IMR-90 (cell line): ENCODE measurements at regions not wholly inside any gene's neighbourhood (a gene's known extent, or its start where the extent isn't known, plus 50 kb on each side); places are given as distances from the start of the nearest gene placed in this dataset.

ENCODE experiments used
- CEBPB ChIP-seq: IDR thresholded peaks from 2 replicates; pipeline ENCODE4 v1.6.1; 2012; ENCODE audit warnings: low read depth, low read length, improper control_type of control experiment
- CHD1 ChIP-seq: IDR thresholded peaks from 2 replicates; pipeline ENCODE4 v1.6.1; 2012; ENCODE audit warnings: low read depth, low read length, improper control_type of control experiment
- FOS ChIP-seq: fragments of 150-350 bp; IDR thresholded peaks from 2 replicates; pipeline ENCODE4 v1.6.1; 2016; ENCODE audit warnings: low read depth, low read length
- MAFK ChIP-seq: IDR thresholded peaks from 2 replicates; pipeline ENCODE4 v1.6.1; 2012; ENCODE audit warnings: low read depth, low read length, improper control_type of control experiment
- POLR2A ChIP-seq: IDR thresholded peaks from 2 replicates; pipeline ENCODE4 v1.6.1; 2012; ENCODE audit warnings: mild to moderate bottlenecking, low read depth, low read length
- RAD21 ChIP-seq: IDR thresholded peaks from 2 replicates; pipeline ENCODE4 v1.6.1; 2012; ENCODE audit warnings: low read length, improper control_type of control experiment
- RCOR1 ChIP-seq: IDR thresholded peaks from 2 replicates; pipeline ENCODE4 v1.6.1; 2012; ENCODE audit warnings: mild to moderate bottlenecking, low read length, improper control_type of control experiment; ENCODE audit not compliant: insufficient replicate concordance
- SMC3 ChIP-seq: fragments of 150-350 bp; IDR thresholded peaks from 2 replicates; pipeline ENCODE4 v1.6.1; 2016; ENCODE audit warnings: low read depth, mild to moderate bottlenecking, antibody characterized with exemption, low read length, moderate library complexity
- TF ChIP-seq, protein P1 (sequence below): conservative IDR thresholded peaks from 2 replicates; pipeline ENCODE4 v1.5.1; 2012; ENCODE audit warnings: mild to moderate bottlenecking, low read depth, low read length, improper control_type of control experiment
- TF ChIP-seq, protein P2 (sequence below): fragments of 150-350 bp; IDR thresholded peaks from 2 replicates; pipeline ENCODE4 v1.6.1; 2017; ENCODE audit warnings: mild to moderate bottlenecking, antibody characterized with exemption, low read length, low read depth

GRCh38 chr12:127820846-127821245, 446.1 kb upstream of the TMEM132C start:
- TF ChIP-seq, protein P1, sequence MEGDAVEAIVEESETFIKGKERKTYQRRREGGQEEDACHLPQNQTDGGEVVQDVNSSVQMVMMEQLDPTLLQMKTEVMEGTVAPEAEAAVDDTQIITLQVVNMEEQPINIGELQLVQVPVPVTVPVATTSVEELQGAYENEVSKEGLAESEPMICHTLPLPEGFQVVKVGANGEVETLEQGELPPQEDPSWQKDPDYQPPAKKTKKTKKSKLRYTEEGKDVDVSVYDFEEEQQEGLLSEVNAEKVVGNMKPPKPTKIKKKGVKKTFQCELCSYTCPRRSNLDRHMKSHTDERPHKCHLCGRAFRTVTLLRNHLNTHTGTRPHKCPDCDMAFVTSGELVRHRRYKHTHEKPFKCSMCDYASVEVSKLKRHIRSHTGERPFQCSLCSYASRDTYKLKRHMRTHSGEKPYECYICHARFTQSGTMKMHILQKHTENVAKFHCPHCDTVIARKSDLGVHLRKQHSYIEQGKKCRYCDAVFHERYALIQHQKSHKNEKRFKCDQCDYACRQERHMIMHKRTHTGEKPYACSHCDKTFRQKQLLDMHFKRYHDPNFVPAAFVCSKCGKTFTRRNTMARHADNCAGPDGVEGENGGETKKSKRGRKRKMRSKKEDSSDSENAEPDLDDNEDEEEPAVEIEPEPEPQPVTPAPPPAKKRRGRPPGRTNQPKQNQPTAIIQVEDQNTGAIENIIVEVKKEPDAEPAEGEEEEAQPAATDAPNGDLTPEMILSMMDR: no peak
- TF ChIP-seq SMC3: no peak
- no peak for TF ChIP-seq POLR2A
- TF ChIP-seq FOS: no peak
- no peak for TF ChIP-seq RAD21
- no peak for TF ChIP-seq CHD1
- TF ChIP-seq MAFK: no peak
- TF ChIP-seq CEBPB: no peak
- TF ChIP-seq, protein P2, sequence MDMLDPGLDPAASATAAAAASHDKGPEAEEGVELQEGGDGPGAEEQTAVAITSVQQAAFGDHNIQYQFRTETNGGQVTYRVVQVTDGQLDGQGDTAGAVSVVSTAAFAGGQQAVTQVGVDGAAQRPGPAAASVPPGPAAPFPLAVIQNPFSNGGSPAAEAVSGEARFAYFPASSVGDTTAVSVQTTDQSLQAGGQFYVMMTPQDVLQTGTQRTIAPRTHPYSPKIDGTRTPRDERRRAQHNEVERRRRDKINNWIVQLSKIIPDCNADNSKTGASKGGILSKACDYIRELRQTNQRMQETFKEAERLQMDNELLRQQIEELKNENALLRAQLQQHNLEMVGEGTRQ: no peak
- no peak for TF ChIP-seq RCOR1
